Activated CD8-positive, alpha-beta memory T cell treated with anti-CD3 and anti-CD28 coated beads, Interleukin-2, amount 50 U/mL, for 4 hours (primary cell): ENCODE measurements at regions not wholly inside any gene's neighbourhood (a gene's known extent, or its start where the extent isn't known, plus 50 kb on each side); places are given as distances from the start of the nearest gene placed in this dataset.

ENCODE experiments used
- DNase-seq: peaks from one replicate; pipeline ENCODE4 v3.0.0-alpha.2; 2020

DNA sequence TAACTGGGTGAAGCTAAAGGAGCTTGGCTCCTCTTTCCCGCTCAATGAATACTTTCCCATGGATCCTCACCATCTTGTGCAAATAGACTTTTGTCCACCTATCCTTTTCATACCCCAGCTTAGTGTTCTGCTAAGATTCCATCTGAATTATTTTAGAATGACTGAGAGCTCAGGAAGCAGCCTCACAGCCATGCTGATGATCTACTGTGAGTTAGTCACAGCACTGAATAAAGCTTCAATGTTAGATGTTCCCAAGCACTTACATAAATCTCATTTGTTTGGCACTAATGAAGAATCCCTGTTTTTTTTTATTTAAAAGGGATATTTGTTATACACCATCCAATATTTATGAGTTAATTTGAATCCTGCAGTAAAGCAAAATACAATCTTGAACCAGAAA lies 317.6 kb upstream of the TRPC7 start:
- DNase-seq = no peak

DNA sequence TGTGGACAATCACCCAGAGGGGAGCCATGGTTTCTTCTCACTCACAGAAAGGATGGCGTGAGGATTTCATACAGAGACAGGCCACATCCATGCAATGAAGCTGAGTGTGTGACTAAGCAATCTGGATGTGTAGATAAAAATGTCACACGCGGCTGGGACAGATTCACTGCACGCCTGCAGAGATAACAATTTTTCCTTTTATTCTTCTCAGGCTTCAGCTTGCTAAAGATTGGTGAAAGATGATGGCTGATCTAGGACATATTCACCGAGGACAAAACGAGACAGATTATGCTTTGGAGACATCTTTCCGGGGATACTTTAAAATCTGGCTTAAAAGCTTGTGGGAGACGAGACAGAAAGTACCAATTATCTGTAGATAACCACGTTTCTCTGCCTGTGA lies 313.9 kb upstream of the TRPC7 start:
- DNase-seq = no peak

DNA sequence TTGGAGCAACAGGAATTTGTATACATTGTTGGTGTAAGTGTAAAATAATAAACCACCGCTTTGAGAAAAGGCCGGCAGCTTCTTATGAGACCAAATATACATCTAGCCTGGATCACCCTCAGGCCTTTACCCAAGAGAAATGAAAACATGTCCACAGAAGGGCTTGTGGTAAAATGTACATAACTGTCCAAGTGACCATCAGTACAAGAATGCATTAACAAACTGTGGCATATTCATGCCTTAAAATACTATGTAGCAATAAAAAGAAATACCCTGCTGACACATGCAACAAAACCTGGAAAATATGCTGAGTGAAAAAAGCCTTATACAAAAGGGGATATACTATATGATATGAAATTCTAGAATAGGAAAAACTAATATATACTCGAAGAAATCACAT lies 311.9 kb upstream of the TRPC7 start:
- no peak for DNase-seq

DNA sequence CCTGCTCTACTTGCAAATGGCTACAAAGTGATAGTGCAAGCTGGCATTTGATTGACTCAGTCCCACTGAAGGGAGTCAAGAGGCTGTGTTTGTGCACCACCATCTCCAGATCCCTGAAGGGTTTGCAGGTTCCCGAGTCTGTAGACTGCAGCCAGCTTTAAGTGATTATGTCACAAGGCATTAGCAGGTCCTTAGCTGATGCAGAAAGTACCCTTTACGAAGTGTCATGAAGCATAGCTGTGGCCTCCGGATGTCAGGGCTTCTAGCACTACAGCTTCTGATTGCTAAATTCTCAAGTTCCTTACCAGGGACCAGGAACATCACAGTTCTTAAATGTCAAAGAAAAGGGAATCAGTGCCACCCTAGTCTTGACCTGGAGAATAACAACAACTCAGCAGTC lies 311.3 kb upstream of the TRPC7 start:
- DNase-seq = no peak

DNA sequence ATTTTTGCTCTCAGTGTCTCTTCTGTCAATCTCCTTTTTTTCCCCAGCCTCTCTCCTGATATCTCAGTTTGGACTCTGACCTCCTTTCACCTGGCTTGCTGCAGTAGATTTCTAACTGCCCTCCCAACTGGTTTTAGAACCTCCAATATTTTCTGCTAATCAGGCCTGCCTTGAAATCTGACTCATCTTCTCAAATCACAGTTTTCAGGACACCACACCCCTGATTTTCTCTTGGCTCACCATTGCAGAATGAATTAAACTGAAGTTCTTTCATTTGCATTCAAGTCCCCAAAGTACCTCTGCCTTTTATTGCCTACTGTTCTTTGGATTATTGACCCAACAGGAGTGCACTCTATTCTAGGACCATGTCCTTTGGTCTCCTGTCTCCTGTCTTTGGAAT lies 310.4 kb upstream of the TRPC7 start:
- DNase-seq = no peak

DNA sequence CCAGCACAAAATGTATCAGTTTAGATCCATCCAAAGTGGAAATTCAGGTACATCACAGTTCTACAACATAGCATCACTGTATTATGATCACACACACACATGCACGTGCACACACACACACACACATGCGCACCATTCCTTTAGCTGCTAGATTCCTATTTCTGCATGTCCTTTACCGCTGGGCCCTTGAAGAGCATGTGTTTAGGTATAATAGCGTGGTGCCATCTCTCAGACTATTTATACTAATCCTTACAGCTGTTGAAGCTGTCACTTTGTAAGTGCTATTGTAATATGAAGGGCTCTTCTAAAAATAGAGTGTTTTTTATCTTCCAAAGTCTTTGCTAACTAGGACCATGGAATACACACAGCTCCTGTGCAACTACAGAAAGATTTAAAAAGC lies 308.8 kb upstream of the TRPC7 start:
- DNase-seq = no peak

DNA sequence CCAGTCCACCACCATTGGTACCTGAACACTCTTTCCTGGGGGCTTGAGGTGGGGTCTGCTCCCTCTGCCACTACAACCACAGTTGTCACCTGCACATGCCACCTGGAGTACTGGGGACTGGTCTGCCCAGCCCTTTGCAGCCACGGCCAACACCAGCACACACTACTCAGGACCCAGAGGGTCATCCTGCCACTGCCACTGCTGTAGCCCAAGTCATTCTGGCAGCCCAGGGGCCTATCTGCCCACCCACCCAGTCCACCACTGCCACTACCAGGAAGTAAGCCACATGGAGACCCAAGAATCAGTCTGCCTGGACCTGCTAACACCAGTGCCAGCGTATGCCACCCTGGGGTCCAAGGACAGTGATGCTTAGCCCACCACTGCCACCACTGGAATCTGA lies 302.4 kb upstream of the TRPC7 start:
- DNase-seq = no peak

DNA sequence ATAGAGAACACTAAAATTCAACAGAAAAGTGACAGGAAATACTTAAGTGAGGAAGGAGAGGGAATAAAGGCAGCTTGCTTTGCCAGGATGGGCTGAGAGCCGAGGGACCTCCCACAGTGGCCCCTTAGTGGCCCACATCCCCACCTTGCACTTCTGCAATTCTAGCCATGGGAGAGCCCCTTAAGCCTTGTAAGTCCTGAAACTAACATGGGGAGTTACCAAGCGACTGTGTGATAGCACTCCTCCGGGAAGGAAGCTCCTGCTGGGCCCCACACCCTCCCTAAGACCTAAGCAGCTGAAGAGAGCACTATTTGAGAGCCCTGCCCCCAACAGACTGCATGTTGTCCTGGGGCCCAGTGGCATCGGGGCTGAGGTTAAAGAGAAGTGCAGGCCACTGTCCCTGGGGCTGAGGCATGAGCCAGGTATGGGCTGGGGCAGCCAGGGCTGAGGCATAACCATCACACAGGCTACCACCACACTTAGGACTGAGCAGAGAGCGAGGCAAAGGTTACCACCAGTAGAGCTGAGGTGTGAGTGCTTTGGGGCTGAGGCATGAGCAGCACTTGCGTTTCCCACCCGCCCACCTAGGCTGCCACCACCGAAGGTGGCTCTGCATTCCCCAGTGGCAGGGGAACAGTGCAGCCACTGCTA lies 301.8 kb upstream of the TRPC7 start:
- no peak for DNase-seq

DNA sequence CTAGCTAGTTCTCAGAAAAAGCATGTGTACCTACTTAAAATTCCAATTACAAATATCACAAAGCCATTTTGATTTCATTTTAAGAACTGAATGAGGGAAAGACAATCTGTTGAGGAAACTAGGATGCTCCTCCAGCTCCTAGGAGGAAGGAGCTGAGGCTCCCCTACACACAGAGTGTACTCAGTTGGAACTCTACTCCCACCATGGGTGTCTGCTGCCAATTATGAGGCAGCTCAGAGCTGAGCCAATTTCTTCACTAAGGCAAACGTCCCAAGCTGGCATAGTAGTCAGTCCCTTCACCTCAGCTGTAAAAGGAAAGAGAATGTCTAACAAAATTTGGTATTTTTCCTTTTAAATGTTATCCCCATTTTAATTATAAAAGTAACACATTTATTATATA lies 300.0 kb upstream of the TRPC7 start:
- DNase-seq = no peak

DNA sequence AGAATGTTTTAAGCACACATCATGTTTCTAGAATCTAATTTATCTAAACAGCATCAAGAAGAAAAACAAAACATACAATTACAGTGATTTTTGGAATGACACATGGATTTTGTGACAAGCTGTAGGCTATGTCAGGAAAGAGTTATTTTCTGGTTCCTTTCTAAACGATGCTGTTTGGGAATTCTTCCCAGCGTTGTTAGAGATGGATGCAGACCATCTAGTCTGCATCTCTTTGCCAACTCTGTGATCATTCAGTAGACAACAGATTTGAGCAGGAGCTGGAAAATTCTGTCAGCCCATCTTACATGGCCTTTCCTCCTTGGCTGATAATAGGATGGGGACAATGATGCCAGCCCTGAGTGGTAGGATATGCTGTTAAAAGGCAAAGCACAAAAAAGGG lies 295.7 kb upstream of the TRPC7 start:
- DNase-seq = no peak

DNA sequence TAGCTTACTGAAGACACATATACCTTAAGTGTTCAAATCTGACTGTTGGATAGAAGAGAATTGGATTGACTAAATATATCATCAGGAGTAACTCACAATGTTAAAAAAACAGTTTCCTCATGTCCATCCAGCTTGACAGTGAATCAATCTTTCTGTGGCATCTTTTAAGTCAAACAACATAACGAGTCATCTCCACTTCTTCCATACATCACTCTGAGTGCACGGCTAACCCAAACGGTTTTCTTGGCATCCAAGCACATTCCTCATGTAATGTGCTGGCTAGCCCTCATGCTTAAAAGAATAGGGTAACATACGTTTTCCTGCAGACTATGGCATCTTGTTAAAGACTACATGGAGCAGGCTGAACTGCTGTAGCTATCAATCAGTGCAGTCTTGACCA lies 291.5 kb upstream of the TRPC7 start:
- no peak for DNase-seq

DNA sequence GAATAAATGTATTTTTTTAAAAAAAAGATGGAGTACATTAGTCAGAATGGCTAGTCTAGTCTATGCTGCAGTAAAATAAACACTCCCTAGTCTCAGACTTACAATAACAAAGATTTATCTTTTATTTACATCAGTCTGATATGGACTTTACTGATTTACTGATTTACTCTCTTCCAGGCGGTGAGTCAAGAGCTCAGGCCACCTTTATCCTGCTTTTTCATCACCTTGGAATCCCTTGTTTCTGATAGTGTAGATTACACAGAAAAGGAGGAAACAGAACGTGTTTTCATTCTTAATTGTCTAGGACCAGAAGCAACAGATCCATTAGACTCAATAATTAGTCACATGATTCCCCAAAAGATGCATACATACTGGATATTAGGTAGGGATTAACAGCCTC lies 290.1 kb upstream of the TRPC7 start:
- DNase-seq = no peak

DNA sequence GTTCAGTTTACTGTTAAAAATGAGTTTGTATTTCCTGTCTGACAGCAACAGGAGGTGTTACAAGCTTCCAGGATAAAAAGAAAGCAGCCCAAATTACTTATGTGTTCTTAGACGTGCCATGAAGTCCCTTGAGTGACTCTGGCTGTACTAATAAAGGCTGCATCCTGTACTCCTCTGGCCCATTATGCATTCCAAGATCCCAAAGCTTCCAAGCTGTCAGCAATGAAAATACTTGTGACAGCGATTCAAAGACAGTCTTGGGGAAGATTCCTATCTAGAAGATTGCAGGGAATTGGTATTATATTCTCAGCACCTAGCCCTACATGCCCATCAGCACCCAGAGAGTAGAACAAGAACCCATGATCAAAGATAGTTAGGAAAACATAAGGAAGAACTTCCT lies 281.6 kb upstream of the TRPC7 start:
- DNase-seq = no peak

DNA sequence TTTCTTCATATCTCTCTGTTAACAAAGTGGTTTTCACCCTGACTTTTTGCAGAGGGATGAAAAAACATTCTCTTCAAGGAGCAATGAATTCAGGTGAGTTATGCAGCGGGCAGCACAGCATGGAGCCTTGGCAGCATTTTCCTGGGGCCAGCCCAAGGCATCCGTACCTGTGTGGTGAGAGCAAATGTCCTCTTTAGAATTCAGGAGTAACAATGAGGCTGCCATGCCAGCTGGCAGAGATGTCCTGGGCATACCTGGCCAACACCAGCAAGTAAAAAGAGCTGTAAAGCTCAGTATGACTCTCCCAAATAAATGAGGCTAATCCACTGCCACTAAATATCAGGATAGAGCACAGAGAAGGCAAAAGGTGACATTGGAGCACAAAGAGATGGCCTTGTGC lies 277.6 kb upstream of the TRPC7 start:
- no peak for DNase-seq

DNA sequence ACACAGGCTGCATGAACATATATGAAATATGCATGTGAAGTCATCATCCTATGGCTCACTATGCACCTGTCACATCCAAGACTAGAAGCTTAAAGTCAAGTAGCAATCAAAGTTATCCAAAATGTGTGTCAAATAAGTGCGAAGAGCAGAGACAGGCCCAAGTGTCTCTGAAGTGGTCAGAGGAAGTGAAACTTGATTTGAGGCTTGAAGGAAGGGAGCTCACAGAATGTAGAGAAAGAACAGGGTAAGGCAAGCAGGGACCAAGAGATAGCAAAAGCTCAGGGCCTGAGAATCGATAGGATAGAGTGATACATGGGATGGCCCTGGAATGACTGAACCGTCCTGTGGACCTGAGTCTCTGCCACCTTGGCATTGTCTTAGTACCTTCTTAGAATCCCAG lies 274.3 kb upstream of the TRPC7 start:
- DNase-seq = no peak

DNA sequence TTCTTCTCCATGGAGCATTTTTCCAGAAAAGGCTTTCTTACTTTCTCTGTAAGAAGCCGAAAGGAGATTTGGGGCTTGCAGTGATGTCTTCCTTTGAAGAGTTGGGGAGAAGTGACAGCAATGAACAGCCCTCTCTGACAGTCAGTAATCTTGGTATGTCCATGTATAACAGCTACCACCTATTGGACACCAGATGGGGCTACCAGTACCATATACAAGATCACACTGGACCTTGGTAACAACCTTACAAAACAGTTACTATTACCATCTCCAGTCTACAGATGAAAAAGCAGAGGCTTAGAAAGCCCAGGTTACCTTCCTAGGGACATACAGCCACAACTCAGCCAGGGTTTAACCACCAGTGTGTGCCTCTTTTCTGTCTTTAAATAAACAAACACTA lies 272.7 kb upstream of the TRPC7 start:
- DNase-seq = no peak

DNA sequence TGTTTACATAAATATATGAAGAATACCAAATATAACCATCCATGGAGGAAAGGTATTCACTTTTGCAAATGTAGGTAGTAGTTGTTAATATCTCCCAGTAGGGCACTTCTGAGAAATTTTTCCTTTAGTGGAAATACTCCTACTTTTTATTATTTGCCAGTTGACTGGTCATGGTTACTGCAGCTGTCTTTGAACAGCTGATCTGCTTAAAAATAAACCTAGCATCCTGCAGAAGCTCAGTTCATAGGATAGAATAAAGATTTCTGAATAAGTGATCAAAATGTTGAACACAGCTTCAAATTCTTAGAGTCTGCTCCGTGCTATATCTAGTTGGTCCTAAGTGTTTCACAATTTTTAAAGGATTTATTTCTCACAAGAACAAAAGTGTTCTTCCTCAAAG lies 270.7 kb upstream of the TRPC7 start:
- DNase-seq = no peak

DNA sequence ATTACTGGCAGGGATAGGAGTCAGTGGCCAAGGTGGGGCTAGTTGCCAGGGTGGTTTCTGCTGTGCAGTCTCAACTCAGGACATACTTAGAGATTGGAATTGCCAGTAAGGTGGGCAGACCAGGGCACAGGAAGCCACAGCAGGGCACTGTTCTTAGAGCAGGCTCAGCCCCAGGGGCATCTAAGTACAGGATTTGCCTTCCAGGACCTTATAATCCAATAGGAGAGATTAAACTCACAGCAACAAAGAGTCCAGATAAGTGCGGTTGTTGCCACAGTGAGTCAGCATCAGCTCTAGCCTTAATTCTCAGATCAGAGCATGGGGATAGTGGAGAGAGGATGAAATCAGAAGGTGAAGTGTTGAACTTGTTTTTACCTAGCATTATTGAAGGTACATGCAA lies 265.8 kb upstream of the TRPC7 start:
- DNase-seq = no peak

DNA sequence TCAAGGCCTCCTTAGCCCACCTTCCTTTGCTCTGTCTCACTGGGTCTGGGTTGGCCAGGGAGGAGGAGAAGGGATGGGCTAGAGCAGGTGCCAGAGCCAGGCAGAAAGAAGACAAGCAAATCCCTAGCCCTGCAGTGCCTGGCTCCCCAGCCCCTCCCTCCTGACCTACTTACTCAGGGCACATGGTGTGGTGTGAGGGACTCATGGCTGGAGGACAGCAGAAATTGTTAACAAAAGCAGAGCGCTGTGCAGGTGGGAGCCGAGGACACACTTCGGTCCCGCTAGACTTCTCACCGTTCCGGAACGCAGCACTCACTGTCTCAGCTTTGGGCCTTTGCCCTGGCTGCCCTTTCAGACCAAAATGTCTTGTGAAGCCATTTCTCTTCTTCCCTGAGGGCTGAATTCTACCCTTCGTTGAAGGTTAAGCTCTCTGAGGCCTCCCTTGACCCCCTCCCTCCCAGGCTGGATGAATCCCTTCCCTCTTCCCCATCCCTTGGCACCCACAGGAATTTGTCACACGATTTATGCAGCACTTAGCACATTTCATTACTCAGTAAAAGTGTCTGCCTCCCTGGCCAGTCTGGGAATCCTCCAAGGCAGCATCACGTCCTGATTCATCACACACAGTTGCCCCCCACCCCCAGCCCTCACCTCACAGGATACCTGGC lies 263.9 kb upstream of the TRPC7 start:
- DNase-seq = no peak

DNA sequence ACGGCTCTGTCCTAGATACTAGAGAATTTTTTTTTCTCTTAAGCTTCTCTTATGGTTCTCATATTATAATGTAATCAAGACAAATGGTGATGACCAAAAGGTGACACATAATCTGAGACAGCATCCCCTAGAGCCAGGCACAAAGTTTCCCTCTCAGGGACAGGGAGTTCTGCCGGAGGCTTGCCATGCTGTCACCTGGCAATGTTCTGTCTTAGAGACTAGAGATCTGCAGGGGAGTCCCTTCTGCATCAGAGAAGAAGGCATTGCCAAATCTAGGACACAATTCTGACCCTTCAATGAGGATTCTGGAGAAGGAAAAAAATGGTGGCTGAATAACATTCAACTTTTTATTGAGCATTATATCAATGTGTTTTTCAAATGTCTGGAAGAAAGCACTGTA lies 261.2 kb upstream of the TRPC7 start:
- no peak for DNase-seq

DNA sequence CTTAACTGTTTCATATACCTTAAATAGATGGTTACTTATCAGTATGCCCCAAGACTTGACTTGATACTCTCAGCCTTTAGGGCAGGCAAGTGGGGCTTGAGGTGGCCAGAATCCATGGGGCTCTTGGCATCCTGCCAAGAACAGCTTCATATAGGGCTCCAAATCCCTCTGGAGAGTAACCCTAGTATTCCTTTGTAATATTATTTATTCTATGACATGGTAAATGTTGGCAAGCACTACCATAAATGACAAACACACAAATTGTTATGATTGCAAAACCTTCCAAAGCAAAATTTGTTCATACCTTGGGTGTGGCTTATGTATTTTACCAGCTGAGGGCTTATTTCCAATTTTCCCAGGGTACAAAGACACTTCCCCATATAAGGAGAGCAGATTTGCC lies 257.4 kb upstream of the TRPC7 start:
- DNase-seq = no peak

DNA sequence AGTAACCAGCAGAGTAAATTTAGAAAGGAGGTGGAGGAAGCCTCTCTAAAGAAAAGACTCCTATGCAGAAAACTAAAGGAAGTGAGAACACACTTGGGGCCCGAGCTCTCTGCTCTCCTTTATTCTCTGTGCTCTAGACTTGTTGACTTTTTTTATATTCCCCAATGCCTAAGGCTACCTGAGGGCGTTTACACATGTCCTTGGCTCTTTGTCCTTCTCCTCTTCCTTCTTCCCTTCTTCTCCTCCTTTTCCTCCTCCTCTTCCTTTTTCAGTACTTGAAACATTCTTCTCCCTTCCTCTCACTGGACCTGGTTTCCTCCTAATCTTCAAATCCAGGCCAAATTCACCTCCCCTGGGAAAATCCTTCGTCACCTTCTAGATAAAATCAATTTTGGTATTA lies 256.4 kb upstream of the TRPC7 start:
- DNase-seq = no peak

DNA sequence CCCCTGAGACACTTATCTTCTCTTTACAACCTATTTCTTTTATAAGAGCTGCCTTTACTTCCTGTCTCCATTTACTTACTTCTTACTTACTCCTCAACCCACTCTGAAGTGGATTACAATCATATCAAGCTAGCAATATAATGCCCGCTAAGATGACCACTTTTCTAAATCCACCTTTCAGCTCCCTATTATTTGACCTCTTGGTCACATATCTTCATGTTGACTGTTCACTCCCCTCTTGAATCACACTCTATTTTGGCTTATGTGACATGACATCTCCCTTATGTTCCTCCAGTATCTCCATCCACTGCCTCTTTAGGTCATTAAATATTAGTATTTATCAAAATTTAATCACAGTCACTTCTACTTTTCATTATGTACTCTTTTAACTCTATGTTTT lies 255.3 kb upstream of the TRPC7 start:
- DNase-seq = no peak

DNA sequence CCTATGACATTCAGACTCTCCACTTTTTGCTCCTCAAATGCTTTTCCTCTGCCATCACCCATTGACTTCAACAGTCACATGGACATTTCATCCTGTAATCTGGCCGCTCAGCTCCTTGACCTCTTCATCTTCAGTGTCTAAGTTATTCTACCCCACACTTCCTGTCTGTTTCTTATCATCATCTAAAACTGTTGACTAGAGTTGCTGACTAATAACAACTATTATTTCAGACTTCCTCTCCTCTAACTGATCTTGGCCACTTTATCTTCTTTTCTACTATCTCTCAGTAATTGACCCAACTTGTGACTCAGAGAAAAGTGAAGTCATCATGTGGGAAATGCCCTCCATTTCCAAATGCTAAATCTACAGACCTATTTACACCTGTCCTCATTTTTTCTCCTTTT lies 254.7 kb upstream of the TRPC7 start:
- no peak for DNase-seq

DNA sequence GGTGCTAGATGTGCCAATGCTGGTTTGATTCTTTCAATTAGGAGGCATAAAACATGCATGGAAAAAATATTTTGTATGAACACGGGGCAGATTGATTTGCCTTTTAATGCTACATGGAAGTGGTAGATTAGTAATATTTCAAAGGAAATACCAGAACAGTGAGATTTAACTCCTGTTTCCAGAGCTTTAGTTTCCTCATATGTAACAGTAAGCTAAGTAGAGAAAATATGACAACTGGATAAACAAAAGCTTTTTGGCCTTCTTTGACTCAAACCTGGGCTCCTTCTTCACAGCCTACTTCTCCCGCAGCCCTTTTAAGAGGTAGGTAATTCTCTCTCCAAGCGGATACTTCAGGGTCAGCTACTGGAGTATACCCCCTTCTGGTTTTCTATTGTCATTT lies 254.2 kb upstream of the TRPC7 start:
- DNase-seq = no peak
